ENCODE measurements at regions not wholly inside any gene's neighbourhood (a gene's known extent, or its start where the extent isn't known, plus 50 kb on each side); places are given as distances from the start of the nearest gene placed in this dataset.
"Not testable (repeated sequence)": the region's sequence is repeated elsewhere in the genome, so short reads cannot be mapped to it uniquely, and the experiment has no call there.

DNA sequence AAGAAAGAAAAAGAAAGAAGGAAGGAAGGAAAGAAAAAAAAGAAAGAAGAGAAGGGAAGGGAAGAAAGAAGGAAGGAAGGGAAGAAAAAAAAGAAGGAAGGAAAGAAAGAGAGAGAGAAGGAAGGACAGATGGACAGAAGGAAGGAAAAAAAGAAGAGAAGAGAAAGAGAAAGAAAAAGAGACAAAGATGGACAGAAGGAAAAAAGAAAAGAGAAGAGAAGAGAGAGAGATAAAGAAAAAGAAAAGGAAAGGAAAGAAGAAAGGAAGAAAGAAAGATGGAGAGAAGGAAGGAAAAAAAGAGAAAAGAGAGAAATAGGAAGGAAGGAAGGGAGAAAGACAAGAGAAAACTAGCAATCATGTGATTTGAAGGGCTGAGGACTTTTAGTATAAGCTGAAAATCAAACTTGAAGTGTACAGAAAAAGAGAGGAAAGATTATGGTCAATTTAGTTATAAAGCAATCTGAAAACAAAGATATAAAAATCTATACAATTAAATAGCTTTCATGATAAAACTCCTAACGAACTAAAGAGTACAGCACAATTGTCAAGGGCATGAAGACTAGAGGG lies 115.3 kb downstream of the LTN1 start:
- no peak for DNase-seq

DNA sequence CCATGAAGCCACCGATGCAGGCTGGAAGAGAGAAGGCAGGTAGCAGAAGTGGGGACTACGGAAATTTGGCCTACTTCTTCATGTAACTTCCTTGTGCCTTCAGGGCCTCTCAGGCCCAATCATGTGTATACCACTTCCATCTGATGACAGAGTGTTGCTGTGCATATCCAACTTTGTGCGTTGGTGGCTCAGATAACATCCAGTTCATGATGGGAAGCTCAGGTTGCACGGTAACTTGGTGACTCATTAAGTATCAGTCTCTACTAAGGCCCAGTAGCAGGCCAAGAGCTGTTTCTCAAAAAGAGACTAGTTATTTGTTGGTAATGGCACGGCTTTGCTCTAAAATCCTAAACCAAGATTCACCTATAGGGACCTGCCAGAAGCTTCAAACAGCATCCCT lies 117.6 kb downstream of the LTN1 start:
- no peak for DNase-seq

GRCh38 chr21:28872218-28872617 lies 120.5 kb downstream of the LTN1 start:
- no peak for DNase-seq

- DNase-seq: no peak
Observed at GRCh38 chr21:28871388-28872010, 121.2 kb downstream of the LTN1 start.

- no peak for DNase-seq
Observed at GRCh38 chr21:28867401-28867800, 125.3 kb downstream of the LTN1 start.

DNA sequence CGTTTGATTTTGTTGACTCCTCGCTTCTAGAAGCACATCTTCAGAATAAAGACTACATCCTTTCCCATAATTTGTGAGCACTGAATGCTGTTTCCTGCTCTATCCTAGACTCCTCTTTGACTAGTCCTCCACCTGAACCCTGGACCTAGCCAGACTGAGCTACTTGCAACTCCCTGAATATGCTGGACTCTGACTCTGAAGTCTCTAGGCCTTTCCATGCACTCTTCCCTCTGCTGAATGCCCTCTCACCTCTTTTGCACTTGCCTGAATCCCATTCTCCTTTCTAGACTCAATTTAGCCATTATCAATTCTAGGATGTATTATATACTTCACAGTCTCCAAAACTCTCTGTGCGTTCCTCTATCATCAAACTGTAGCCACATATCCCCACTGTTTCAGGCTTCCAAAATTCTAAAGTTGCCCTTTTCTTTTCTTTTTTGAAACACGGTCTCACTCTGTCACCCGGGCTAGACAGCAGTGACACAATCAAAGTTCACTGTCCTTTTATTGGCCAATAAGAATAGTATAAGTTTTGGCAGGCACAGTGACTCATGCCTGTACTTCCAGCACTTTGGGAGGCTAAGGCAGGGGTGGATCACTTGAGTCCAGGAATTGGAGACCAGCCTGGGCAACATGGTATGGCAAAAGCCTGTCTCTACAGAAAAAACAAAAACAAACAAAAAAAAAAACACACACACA lies 127.0 kb downstream of the LTN1 start:
- DNase-seq: no peak

DNA sequence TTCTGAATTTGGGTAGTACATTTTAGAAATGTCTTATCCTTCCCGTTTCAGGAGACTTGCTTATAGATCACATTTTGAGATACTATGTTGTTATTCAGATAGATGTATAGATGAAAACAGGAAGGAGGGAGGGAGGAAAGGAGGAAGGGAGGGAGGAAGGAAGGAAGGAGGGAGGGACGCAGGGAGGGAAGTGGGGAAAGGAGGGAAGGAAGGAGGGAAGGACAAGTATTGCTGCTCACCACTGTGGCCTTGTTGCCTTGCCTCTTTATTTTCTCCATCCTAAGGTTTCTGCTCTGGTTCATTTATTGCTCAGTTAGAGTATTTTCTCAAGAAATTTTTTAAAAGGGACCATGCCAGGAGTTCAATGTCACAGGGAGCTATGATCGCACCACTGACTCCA lies 134.3 kb downstream of the LTN1 start:
- DNase-seq: no peak

GRCh38 chr21:28857752-28858151 lies 134.9 kb downstream of the LTN1 start:
- no peak for DNase-seq

- DNase-seq: no peak
Observed at GRCh38 chr21:28856588-28857250, 136.0 kb downstream of the LTN1 start.

DNA sequence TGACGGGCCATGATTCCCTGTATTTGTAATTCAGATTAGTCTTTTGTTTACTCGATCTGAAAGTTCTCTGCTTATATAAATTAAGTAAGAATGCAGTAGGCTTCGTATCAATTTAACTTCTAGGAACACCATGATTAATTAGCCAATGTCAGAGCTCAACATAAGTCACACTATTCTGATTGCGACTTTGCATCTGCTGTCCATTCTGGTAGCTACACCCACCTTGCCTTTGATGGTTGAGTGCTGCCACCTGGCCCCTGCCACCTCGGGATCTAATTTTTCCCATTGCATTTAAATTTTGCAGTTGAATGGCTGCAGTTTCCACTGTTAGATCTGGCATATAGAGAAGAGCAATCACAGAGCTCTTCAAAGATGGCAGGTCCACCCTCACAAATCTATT lies 140.0 kb downstream of the LTN1 start:
- DNase-seq: no peak

DNA sequence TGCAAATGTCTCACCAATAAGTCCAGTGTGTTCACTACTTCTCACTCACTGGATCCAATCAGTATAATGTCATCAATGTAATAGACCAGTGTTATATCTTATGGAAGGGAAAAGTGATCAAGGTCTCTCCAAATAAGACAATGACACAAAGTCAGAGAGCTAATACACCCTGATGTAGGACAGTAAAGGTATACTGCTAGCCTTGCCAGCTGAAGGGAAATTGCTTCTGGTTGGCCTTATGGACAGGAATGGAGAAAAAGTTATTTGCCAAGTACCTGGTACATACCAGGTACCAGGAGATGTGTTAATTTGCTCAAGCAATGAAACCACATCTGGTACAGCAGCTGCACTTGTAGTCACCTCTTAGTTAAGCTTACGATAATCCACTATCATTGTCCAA lies 141.0 kb downstream of the LTN1 start:
- DNase-seq: no peak

- not testable (repeated sequence) for DNase-seq
Observed at GRCh38 chr21:28839237-28839636, 153.4 kb downstream of the LTN1 start.

GRCh38 chr21:28837426-28837825 lies 155.3 kb downstream of the LTN1 start:
- not testable (repeated sequence) for DNase-seq

DNA sequence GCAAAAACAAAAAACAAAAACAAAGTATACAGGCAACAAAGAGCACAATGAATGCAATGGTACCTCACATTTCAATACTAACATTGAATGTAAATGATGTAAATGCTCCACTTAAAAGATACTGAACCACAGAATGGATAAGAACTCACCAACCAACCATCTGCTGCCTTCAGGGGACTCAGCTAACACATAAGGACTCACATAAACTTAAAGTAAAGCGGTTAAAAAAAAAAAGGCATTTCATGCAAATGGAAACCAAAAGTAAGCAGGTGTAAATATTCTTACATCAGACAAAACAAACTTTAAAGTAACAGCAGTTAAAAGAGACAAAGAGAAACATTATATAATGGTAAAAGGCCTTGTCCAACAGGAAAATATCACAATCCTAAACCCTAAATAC lies 156.1 kb downstream of the LTN1 start:
- DNase-seq: not testable (repeated sequence)

GRCh38 chr21:28834335-28835238 lies 158.1 kb downstream of the LTN1 start:
- DNase-seq: no peak

- DNase-seq: no peak
Observed at GRCh38 chr21:28833609-28834008, 159.1 kb downstream of the LTN1 start.

DNA sequence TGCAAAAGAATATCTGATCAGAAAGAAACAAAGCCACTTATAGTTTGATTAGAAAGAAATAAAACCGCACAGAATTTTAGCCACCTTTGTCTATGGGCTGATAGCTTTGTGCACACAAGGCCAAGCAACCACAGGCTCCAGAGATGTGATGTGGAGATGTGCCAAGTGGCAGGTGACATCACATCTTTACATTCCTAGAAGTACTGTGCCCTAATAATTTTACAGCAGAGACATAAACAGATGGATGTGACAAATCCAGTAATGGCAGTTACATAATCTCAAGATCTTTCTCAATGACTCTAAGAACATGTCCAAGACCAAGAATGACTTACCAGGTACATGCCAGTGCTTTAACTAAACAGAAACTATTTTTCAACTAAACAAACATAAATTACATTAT lies 159.5 kb downstream of the LTN1 start:
- no peak for DNase-seq

DNA sequence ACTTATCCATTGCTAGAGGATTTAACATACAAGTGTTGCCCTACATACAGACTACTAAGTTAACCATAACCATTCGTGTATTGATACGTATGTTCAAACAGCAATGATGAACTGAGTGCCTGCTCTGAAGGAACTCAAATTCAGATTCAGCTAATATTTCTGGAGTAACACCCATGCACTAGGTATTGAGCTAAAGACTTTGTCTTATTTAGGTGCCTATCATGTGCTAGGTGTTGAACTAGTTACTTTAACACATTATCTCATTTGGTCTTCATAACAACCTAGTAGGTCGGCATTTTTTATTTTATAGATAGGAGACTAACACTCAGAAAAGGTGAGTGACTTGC lies 160.0 kb downstream of the LTN1 start:
- DNase-seq: no peak

DNA sequence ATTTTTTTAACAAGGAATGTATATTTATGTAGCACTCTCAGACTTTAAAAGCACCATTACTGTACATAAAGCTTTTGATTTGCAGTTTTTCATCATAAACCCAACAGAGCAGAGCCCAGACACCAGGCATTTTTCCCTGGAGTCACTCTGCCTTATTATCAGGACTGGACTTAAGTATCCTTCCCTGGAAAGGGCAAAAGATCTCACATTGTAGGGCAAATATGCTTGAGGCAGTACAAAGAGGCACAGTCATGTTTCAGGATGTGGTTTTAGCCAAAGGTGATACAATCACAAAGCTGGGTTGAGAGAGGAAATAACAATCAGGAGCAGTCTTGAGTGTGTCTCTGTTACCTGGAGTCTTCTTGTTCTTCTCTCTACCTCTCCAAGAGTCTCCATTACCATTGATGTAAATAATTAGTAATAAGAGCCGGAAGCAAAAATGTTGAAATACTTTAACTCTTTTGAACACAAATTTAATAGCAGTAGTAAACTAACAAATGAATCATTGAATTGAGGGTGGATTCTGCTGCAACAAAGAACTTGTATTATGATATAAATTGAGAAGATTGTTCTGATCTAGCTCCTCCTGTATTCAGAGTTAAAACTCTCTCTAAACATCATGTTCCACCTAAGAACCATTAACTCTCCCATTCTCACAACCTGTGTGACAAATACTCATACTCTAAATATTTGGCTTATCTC lies 160.5 kb downstream of the LTN1 start:
- DNase-seq: no peak

DNA sequence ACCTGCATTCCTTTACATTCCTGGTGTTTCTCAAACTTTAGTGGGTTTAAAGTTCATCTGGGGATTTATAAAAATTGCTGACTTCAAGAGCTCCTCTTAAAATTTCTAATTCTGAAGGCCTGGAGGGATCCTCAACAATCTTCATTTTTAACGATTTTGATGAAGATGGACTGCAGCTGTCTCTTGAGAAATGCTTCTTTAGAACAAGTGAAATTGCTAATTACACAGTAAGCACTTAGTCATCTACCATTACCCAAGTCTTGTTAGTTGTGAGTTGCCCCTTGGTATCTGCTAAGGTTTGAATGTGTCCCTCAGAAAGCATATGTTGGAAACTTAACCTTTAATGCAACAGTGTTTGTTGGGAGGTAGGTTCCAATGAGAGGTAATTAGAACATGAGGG lies 163.7 kb downstream of the LTN1 start:
- DNase-seq: no peak

- DNase-seq: no peak
Observed at GRCh38 chr21:28828021-28828420, 164.7 kb downstream of the LTN1 start.

DNA sequence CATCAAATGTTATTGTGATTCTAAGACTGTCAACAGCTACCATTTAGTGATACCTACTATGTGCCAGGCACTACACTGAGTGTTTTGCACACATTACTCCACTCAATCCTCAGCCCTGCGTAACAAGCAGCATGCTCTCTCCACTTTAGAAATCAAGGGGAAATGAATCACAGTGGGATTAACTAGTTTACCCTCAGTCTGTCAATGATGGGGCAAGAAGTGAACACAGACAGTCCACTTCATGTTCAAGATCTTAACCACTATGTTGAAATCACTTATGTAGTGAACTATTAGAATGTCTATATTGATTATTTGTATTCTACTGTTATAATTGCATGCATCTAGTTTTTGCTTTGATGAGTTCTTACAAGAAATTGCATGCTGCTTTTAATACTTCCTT lies 165.3 kb downstream of the LTN1 start:
- no peak for DNase-seq
